ENCODE measurements at regions not wholly inside any gene's neighbourhood (a gene's known extent, or its start where the extent isn't known, plus 50 kb on each side); places are given as distances from the start of the nearest gene placed in this dataset.

GRCh38 chr5:2242539-2242938 is 359.8 kb upstream of the IRX4 start:
- ATAC-seq (no peak), DNase-seq (no peak)
- H3K4me1 ChIP-seq = no peaks in the 10 kb centered on the region
- no peak overlapping the region for H3K4me3 ChIP-seq
- no peaks in the 10 kb centered on the region for H3K36me3 ChIP-seq (ENCODE audit: insufficient read depth in 1 of 2, low read depth in 1 of 2)
- TF ChIP-seq CTCF (IDR thresholded peaks at IDR 0.05) = no peak
- H3K27ac ChIP-seq = no peak overlapping the region
- WGBS, 3 donors = 85 to 90% (median 87%) methylated on average over 4 of the region's 4 CpGs
- no peaks in the 10 kb centered on the region for H3K9me3 ChIP-seq
- no peaks in the 10 kb centered on the region for H3K27me3 ChIP-seq (ENCODE audit: insufficient read depth in 3 of 3, low read length in 2 of 3)
- intact Hi-C loops (cut with DNase I) = no loop called here

GRCh38 chr5:2241842-2242241 is 359.1 kb upstream of the IRX4 start:
- peaks cover 2% of the 10 kb centered on the region for H3K9me3 ChIP-seq
- no peak overlapping the region for H3K4me3 ChIP-seq
- DNase-seq (no peak), ATAC-seq (no peak)
- intact Hi-C loops (cut with DNase I) = no loop called here
- H3K4me1 ChIP-seq = no peaks in the 10 kb centered on the region
- no peaks in the 10 kb centered on the region for H3K36me3 ChIP-seq (ENCODE audit: insufficient read depth in 1 of 2, low read depth in 1 of 2)
- H3K27me3 ChIP-seq (ENCODE audit: insufficient read depth in 3 of 3, low read length in 2 of 3) = no peaks in the 10 kb centered on the region
- WGBS, 3 donors = 45 to 56% (median 52%) methylated on average over 5 of the region's 5 CpGs
- no peak overlapping the region for H3K27ac ChIP-seq
- no peak for TF ChIP-seq CTCF (IDR thresholded peaks at IDR 0.05)

GRCh38 chr5:2240118-2240904 is 357.6 kb upstream of the IRX4 start:
- intact Hi-C loops (cut with DNase I) = no loop called here
- ATAC-seq (no peak), DNase-seq (no peak)
- H3K27me3 ChIP-seq (ENCODE audit: insufficient read depth in 3 of 3, low read length in 2 of 3) = no peaks in the 10 kb centered on the region
- H3K4me1 ChIP-seq = no peaks in the 10 kb centered on the region
- no peaks in the 10 kb centered on the region for H3K36me3 ChIP-seq (ENCODE audit: insufficient read depth in 1 of 2, low read depth in 1 of 2)
- H3K9me3 ChIP-seq = peaks cover 10% of the 10 kb centered on the region
- H3K27ac ChIP-seq = no peak overlapping the region
- WGBS, 3 donors = 72 to 79% (median 75%) methylated on average over 16 of the region's 16 CpGs
- no peak overlapping the region for H3K4me3 ChIP-seq
- TF ChIP-seq CTCF (IDR thresholded peaks at IDR 0.05) = no peak

GRCh38 chr5:2239201-2239910 is 356.6 kb upstream of the IRX4 start:
- intact Hi-C loops (cut with DNase I) = no loop called here
- Histone ChIP-seq H3K4me3 (no peak overlapping the region), H3K27me3 (ENCODE audit: insufficient read depth in 3 of 3, low read length in 2 of 3) (no peaks in the 10 kb centered on the region), H3K27ac (no peak overlapping the region), H3K9me3 (peaks cover 10% of the 10 kb centered on the region), H3K36me3 (ENCODE audit: insufficient read depth in 1 of 2, low read depth in 1 of 2) (no peaks in the 10 kb centered on the region), H3K4me1 (no peaks in the 10 kb centered on the region)
- 74 to 75% (median 74%) methylated on average over 17 of the region's 17 CpGs for WGBS, 3 donors
- DNase-seq = no peak
- TF ChIP-seq CTCF (IDR thresholded peaks at IDR 0.05) = no peak
- ATAC-seq = no peak
